ENCODE measurements at regions not wholly inside any gene's neighbourhood (a gene's known extent, or its start where the extent isn't known, plus 50 kb on each side); places are given as distances from the start of the nearest gene placed in this dataset.

DNA sequence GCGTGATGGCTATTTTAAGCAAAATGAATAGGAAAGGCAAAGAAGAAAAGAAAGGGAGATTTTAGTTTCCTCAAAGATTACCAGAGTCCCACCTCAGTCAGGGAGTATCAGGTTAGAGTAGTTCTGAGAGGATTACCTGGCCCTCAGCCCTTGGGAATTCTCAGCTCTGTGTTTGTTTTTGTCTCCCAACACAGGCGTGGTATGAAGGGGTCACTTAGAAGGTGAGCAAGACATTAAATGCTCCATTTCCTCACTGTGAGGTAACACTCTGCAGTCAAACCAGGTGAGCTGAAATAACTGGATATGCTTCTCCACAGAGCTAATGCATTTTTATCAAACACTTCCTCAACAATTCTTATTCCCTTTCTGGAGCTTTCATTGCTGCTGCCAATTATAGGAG lies 232.2 kb downstream of the IKZF2 start:
- Histone ChIP-seq H3K36me3 (no peaks in the 10 kb centered on the region), H3K27me3 (no peaks in the 10 kb centered on the region), H3K4me3 (no peak overlapping the region), H3K9me3 (no peaks in the 10 kb centered on the region)
- no peak for DNase-seq

DNA sequence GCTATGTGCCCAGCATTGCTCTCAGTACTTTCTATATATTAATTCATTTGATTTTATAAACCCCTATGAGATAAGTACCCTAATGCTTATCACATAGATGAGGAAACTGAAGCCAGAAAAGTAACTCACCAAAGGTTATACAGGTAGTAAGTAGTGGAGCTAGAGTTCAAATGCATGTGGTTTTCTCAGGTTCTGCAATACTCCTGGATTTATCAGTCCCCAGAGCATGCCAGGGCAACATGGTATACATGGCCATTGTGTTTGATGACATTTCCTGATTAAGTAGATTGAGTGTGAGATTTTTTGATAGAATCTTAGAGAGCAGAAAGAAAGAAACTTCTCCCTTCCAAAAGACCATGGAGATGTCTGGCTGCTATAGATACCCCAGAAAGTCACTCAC lies 233.1 kb downstream of the IKZF2 start:
- Histone ChIP-seq H3K9me3 (no peaks in the 10 kb centered on the region), H3K4me3 (no peak overlapping the region), H3K27me3 (no peaks in the 10 kb centered on the region), H3K36me3 (no peaks in the 10 kb centered on the region)
- no peak for DNase-seq

DNA sequence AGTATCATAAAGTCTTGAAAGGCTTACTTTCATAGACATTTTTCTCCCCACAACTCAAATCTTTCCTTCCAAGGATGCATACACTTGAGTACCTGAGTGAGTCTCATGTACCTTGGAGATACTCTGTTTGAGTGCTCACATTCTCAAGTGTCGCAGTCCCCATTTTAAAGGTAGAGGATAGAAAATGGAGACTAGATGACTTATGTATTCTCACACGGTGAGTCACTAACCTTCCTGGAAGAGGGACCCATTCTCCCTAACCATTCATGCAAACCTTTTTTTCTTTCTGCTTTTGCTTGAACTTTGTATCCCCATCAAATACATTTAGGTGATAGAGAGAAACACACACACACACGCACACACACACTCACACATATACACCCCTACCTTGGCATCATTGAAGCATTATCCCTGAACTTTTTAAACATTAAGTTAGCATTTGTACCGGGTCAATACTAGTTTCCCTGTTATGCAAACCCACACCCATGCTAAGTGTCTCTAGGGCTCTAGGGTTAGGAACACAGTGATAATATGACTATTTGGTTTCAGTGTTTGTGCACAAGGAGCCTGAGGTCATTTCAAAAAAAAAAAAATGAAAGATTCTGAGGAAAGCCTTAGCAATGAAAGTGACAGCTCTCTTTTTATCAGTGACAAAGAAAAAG lies 236.2 kb downstream of the IKZF2 start:
- H3K4me3 ChIP-seq: no peak overlapping the region
- no peaks in the 10 kb centered on the region for H3K36me3 ChIP-seq
- H3K9me3 ChIP-seq: no peaks in the 10 kb centered on the region
- no peak for DNase-seq
- no peaks in the 10 kb centered on the region for H3K27me3 ChIP-seq

DNA sequence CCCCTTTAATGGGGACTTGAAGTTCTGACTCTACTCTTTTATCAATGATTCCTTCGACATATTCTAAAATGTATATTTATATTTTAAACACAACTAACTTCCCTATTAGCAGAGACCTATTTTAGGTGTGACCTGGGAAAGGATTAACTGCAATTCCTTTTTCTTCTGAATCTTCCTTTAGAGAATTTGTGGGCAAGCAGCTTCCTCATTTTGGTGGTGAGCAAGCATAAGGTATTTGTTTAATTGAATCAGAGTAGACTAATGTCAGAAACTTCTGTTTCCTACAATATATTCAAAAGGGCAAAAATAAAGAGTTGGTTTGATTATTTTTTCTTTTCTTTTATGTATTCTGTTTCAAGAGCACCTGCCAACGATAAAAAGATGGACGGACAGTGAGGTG lies 237.0 kb downstream of the IKZF2 start:
- no peaks in the 10 kb centered on the region for H3K9me3 ChIP-seq
- DNase-seq: no peak
- no peak overlapping the region for H3K4me3 ChIP-seq
- H3K27me3 ChIP-seq: no peaks in the 10 kb centered on the region
- no peaks in the 10 kb centered on the region for H3K36me3 ChIP-seq

DNA sequence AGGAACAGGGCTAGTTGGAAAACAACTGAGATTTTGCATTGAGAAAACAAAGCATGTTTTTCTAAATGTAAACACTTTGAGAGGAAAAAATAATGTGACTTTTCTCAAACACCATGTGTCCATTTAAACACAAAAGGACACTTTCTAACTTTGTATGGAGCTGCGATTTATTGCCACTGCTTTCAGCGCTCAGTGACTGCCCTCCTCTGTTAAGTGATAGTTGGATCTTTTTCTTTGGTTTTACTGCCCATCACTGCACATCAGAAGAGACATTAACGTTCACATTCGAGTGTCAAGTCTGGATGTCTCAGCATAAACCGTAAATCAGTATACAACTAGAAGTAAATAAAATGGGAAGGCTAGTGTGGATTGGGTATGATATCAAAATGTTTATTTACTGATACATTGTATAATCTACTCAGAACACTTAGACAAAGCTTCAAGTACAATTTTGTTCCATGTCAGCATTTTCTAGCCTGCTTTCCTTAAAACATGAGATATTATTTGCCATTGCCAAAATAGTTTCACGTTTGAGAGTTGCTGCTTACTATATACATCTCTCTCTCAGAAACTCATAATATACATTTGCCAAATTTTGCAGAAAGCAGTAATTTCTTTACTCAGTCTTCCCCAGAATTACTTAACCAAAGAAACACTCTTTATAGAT lies 237.6 kb downstream of the IKZF2 start:
- Histone ChIP-seq H3K36me3 (no peaks in the 10 kb centered on the region), H3K9me3 (no peaks in the 10 kb centered on the region), H3K27me3 (no peaks in the 10 kb centered on the region), H3K4me3 (no peak overlapping the region)
- no peak for DNase-seq

DNA sequence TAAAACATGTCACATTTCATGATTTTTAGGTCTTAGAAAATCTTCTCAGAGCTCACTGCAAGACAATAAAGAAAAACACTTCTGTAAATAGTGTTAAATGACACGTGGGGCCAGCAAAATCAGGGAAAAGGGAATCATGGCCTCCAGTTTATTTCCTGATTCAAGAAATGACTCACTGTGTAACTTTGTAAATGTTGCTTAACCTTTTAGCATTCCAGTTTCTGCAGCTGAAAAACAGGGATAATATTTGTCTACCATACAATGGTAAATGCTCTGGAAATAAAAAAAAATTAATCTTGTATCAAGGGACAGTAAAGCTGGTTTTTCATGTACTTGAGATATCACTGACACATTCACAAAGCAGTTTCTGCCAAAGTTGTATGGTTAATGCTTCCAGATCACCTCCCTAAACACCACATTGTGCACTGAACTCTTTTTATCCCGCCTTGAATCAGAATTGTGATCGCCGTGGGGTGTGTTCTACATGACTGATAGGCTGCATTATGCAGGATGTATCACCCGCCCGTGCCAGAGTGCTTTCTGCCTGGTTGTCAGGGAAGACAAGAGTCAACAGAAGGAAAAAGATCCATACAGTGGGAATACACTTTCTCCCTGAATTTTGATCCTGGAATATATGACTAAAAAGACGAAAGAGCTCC lies 238.8 kb downstream of the IKZF2 start:
- Histone ChIP-seq H3K27me3 (no peaks in the 10 kb centered on the region), H3K4me3 (peak overlapping the region; percentile 14), H3K9me3 (no peaks in the 10 kb centered on the region), H3K36me3 (no peaks in the 10 kb centered on the region)
- DNase-seq: peak; percentile 83

DNA sequence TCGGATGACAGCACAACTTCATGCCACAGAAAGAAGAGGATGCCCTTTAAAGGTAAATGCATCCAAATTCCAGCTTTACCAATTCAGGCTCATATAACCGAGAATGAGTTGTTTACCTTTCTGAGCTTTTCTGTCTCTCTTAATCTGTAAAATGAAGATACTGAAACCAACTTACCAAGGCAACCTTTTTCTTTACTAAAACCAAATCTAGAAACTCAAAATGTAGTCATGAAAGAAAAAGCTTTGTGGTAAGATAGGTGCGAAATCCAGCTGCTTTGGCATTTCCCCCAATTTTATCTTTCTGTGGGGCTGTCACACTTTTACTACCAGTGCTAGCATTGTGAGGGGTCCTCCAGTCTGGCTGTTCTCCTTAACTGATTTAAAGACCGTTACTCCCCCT lies 240.4 kb downstream of the IKZF2 start:
- H3K9me3 ChIP-seq: no peaks in the 10 kb centered on the region
- no peak for DNase-seq
- H3K4me3 ChIP-seq: no peak overlapping the region
- no peaks in the 10 kb centered on the region for H3K36me3 ChIP-seq
- no peaks in the 10 kb centered on the region for H3K27me3 ChIP-seq

DNA sequence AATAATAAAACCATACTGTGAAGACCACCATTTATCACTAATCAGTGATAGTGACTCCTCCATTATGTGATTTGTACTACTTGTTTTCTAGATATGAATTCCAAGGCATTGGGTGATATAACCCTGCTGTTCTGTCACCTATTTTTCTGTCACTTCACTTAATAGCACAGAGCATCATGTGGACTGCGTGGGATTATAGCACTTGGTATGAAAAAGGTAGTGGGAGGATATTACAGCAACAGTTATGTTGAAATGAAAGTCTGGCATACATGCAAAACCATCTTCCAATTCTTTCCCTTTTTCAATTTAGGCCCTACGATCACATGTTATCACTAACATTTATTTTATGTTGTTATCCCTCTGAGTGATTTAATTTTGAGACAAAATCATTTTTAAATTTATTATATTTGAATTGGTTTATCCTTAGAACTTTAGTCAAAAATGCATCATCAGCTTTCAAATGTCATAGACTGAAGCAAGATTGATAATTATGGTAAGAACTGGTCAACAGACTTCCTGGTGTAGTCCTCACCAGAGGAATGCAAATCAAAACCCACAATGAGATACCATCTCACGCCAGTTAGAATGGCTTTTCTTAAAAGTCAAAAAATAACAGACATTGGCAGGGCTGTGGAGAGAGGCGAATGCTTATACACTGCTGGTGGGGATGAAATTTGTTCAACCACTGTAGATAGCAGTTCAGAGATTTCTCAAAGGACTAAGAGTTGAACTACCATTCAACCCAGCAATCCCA lies 242.6 kb downstream of the IKZF2 start:
- DNase-seq: no peak
- Histone ChIP-seq H3K27me3 (no peaks in the 10 kb centered on the region), H3K4me3 (no peak overlapping the region), H3K36me3 (no peaks in the 10 kb centered on the region), H3K9me3 (no peaks in the 10 kb centered on the region)

DNA sequence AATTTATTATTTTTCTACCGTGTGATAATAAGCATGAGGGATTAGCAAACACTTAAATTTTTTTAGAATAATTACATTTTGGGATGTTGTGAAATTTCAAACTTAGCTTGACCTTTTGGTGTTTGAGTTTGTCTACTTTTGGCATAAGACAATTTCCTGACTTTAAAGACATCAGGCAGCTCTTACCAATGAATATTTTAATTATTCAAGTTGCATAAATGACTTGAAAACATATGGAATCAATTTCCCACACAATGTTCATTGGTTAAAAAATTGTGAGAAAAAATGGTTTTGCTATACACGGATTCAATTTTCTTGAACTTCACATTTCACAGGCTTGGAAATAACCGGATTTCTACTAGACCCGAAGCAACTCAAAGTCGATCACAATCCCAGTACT lies 243.4 kb downstream of the IKZF2 start:
- no peak overlapping the region for H3K4me3 ChIP-seq
- DNase-seq: no peak
- H3K27me3 ChIP-seq: no peaks in the 10 kb centered on the region
- no peaks in the 10 kb centered on the region for H3K36me3 ChIP-seq
- no peaks in the 10 kb centered on the region for H3K9me3 ChIP-seq

DNA sequence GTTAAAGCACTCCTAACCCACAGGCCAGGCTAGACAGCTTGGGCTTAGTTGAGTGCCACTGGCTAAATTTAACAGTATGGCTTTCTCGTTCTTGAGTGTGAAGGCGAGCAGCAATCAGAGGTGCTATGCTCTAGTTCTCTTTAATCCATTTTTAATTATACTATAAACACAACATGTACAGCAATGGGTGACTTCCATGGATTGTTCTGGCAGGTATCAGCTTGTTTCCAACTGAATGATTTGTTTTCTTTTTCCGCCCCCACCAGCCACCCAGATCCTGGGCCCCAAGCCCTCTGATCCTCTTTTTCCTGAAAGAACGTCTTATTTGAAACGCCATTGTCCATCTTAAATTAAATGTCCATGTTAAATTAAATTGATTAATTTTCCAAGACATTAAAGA lies 244.8 kb downstream of the IKZF2 start:
- H3K36me3 ChIP-seq: no peaks in the 10 kb centered on the region
- no peak for DNase-seq
- no peaks in the 10 kb centered on the region for H3K27me3 ChIP-seq
- H3K4me3 ChIP-seq: no peak overlapping the region
- no peaks in the 10 kb centered on the region for H3K9me3 ChIP-seq

DNA sequence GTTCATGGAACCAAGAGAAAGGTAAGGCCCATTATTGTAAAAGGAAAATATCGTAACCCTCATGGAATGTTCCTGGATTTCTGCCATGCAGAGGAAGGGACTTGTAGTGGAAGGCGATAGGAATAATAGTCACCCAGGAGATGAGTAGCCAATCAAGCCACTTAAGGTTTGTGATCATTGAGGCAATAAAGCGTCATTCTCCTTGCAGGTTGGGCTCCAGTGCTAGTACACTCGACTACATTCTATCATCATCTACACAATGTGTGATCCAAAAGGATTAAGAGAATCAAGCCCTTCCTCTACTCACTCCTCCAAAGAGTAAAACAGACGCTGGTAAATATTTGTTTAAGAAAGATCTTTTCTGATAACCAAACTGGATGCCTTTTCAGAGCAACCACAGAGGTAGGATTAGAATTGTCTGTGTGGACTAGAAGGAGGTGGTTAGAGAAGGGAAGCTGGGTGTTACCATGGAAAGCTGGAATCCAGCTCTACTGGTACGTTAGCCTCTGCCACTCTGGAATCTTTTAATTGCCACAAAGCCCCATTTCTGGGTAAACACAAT lies 245.7 kb downstream of the IKZF2 start:
- no peaks in the 10 kb centered on the region for H3K36me3 ChIP-seq
- no peak overlapping the region for H3K4me3 ChIP-seq
- H3K27me3 ChIP-seq: no peaks in the 10 kb centered on the region
- no peaks in the 10 kb centered on the region for H3K9me3 ChIP-seq
- DNase-seq: no peak

DNA sequence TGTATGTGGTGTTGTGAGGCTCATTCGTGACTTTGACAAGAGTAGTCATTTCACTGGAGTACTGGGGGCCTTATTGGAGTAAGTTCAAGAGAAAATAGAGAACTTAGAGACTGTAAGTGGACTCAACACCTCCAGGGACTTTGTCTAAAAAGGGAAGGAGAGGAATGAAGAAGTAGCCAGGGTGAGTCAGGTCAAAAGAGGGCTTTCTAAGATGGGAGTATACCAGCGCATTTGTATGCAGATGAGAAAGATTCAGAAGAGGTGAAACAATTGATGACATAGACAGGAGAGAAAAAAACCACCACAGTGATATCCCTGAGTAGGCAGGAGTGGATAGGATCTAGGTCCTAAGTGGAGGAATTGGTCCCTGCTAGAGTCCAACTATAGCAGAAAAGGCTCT lies 246.8 kb downstream of the IKZF2 start:
- Histone ChIP-seq H3K9me3 (no peaks in the 10 kb centered on the region), H3K27me3 (no peaks in the 10 kb centered on the region), H3K4me3 (no peak overlapping the region), H3K36me3 (no peaks in the 10 kb centered on the region)
- DNase-seq: no peak

DNA sequence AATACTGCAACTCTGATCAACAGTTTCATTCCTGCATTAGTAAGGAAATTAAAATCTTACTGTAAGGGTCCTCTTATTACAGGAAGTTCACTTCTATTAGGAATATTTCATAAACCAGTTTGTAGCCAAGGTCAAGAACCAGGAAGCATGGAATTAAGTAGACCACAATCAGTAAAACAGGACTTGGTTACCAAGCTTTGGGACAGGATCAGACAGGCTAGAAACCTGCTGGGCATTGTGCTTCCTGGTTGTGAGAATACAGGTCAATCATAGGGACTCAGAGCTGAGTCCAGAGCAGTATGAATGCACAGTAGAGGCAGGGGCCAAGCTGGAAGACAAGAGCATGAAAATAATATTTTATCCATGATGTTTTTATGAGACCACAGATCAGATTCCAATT lies 248.0 kb downstream of the IKZF2 start:
- H3K9me3 ChIP-seq: no peaks in the 10 kb centered on the region
- no peaks in the 10 kb centered on the region for H3K27me3 ChIP-seq
- no peak for DNase-seq
- H3K4me3 ChIP-seq: no peak overlapping the region
- H3K36me3 ChIP-seq: no peaks in the 10 kb centered on the region

DNA sequence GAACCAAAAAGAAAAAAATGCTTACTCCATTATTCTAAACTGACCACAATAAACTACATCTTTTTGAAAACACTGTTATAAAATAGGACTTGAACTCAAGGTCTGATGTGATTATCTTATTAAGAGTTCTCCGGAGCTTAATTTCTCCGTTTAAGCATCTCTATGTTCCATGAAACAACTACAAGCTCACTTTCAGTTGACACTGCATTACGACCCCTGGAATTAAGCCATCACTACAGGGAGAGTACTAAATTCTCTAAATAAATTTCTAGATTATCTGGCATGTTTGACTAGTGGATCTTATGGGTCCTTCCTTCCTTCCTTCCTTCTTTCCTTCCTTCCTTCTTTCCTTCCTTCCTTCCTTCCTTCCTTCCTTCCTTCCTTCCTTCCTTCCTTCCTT lies 249.0 kb downstream of the IKZF2 start:
- Histone ChIP-seq H3K4me3 (no peak overlapping the region), H3K27me3 (no peaks in the 10 kb centered on the region), H3K36me3 (no peaks in the 10 kb centered on the region), H3K9me3 (no peaks in the 10 kb centered on the region)
- no peak for DNase-seq

DNA sequence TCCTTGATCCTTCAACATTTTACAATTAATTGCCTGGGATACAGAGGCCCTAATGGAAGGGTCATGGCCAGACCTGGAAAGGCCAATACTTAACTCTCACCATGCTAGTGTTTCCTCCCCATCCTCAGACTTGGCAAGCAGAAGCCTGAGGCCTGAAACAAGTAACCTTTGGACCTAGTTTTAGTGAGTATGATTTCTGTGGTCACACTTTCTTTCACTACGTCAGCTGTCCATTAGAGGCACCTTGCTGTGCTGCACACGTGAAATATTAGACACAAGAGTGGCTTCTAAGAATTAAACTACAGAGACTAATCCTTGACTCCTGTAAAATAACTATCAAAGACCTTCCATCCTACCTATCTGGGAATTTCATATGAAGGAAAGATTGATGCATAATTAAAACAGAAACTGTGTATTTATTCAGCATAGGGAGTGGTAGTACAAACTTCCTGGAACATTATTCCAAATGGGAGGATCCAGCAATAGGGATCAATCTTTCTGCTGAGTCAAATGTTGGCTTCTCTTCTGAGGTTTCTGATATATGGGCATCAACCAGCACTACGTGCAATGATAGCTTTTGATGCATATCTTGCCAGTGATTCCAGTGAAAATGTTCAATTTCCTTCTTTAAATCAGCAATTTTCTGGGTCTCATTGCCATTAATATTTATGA lies 249.7 kb downstream of the IKZF2 start:
- no peak overlapping the region for H3K4me3 ChIP-seq
- no peak for DNase-seq
- no peaks in the 10 kb centered on the region for H3K36me3 ChIP-seq
- H3K27me3 ChIP-seq: no peaks in the 10 kb centered on the region
- no peaks in the 10 kb centered on the region for H3K9me3 ChIP-seq

DNA sequence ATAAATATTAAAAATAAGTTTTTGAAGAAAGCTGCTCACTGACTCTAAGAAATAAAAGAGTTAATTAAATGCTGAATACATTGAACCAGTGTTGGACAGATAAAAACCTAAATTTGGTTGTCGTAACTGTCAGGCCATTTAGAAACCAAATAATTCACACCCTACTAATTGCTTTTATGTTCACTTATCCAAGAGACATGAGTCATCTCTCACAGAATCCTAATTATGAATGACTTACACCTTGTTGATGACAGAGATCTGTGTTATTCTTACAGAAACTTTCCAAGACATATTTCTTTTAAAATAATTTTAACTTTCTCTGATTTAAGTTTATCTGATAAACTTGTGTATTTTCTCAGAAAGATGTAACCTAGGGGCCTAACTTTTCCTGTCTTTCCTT lies 250.7 kb downstream of the IKZF2 start:
- H3K36me3 ChIP-seq: no peaks in the 10 kb centered on the region
- no peak for DNase-seq
- no peaks in the 10 kb centered on the region for H3K9me3 ChIP-seq
- no peak overlapping the region for H3K4me3 ChIP-seq
- H3K27me3 ChIP-seq: no peaks in the 10 kb centered on the region

DNA sequence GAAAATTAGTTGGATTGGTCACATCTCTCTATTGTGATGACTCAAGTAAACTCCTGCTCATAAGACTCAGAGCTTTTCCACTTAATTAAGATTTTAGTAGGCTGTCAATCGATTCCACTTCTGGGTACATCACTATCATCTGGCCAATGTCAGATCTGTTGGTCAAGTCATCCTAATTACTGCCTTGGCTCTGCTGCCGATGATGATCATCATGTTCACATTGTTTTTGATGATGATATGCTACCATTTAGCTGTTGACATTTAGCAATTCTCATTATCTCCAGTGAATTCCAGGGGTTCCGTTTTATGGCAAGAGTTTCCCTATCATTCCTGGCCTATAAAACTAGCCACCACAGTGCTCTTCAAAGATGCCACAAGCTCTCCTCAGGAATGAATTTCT lies 253.4 kb downstream of the IKZF2 start:
- Histone ChIP-seq H3K27me3 (no peaks in the 10 kb centered on the region), H3K36me3 (no peaks in the 10 kb centered on the region), H3K9me3 (no peaks in the 10 kb centered on the region), H3K4me3 (no peak overlapping the region)
- no peak for DNase-seq

All from MG63 (cell line).